Heart left ventricle (tissue), 16 donors: ENCODE measurements at regions not wholly inside any gene's neighbourhood (a gene's known extent, or its start where the extent isn't known, plus 50 kb on each side); places are given as distances from the start of the nearest gene placed in this dataset.
A peak's percentile ranks its signal among the peaks of the same experiment; 100 is the strongest.
"Not testable (repeated sequence)": the region's sequence is repeated elsewhere in the genome, so short reads cannot be mapped to it uniquely, and the experiment has no call there.

ENCODE experiments used
- ATAC-seq, 4 donors: fragments of 200-7000 bp; cut with Tn5 transposase; one replicate each; pipeline ENCODE4 v1.9.1; 2020 to 2022; ENCODE audit warnings: moderate library complexity in 4 of 4, mild to moderate bottlenecking in 3 of 4, moderate number of reproducible peaks in 1 of 4
- DNase-seq, 5 donors: peaks; one replicate each; pipeline ENCODE4 v3.0.0-alpha.2; 2020
- H3K27ac ChIP-seq, 12 donors: fragments of 200-600 bp; sonication (generic) in 4 of 12; one replicate each; pipeline versions ENCODE4 v1.5.0 to v1.8.0; 2016 to 2022; ENCODE audit warnings: mild to moderate bottlenecking in 2 of 12
- H3K27me3 ChIP-seq, 9 donors: fragments of 200-600 bp; sonication (generic) in 2 of 9; one replicate each; pipeline versions ENCODE4 v1.5.1 to v1.8.0; 2016 to 2022; ENCODE audit warnings: mild to moderate bottlenecking in 3 of 9
- H3K36me3 ChIP-seq, 9 donors: fragments of 200-600 bp; sonication (generic) in 2 of 9; one replicate each; pipeline versions ENCODE4 v1.5.0 to v1.8.0; 2018 to 2022; ENCODE audit warnings: mild to moderate bottlenecking in 2 of 9
- H3K4me1 ChIP-seq, 12 donors: fragments of 200-600 bp; sonication (generic) in 4 of 12; one replicate each; pipeline versions ENCODE4 v1.5.0 to v1.8.0; 2016 to 2022; ENCODE audit warnings: mild to moderate bottlenecking in 3 of 12
- H3K4me3 ChIP-seq, 12 donors: fragments of 200-600 bp; sonication (generic) in 4 of 12; one replicate each; pipeline versions ENCODE4 v1.5.0 to v1.8.0; 2017 to 2022; ENCODE audit warnings: mild to moderate bottlenecking in 9 of 12, moderate library complexity in 4 of 12
- H3K9me3 ChIP-seq, 12 donors: fragments of 200-600 bp; sonication (generic) in 4 of 12; one replicate each; pipeline versions ENCODE4 v1.5.0 to v1.8.0; 2016 to 2022; ENCODE audit warnings: mild to moderate bottlenecking in 1 of 12
- POLR2A ChIP-seq, 2 donors: fragments of 450-650 bp; IDR thresholded peaks; one replicate each; pipeline ENCODE4 v1.6.1; 2017; ENCODE audit warnings: antibody characterized with exemption in 2 of 2, mild to moderate bottlenecking in 2 of 2, moderate library complexity in 2 of 2
- WGBS, 4 donors: extraction: QIAGEN DNeasy Blood & Tissue Kit in 2 of 4; methylation state at CpG; one replicate each; pipeline versions ENCODE4 v1.1.5 to v1.1.7; 2013 to 2018; 5-methylcytosine and 5-hydroxymethylcytosine counted together
- intact Hi-C, 10 donors: fragments of 100-400 bp; cut with DNase I; formaldehyde crosslinking; loops; one replicate each; pipeline versions ENCODE4 v1.11.1 to v1.14.2; 2022
- TF ChIP-seq, protein P1 (sequence below), 12 donors: fragments of 200-600 bp; sonication (generic) in 4 of 12; IDR thresholded peaks; one replicate each; pipeline versions ENCODE4 v1.5.0 to v1.8.0; 2018 to 2022; ENCODE audit warnings: antibody characterized with exemption in 12 of 12, mild to moderate bottlenecking in 5 of 12
- donor health status: ischemic (EF 13 %, LVEDD 7.1; RV severe dilation, severe dysfunction).
- donor health status: healthy with polysubstance abuse.
- donor health status: DM: no; HTN: yes; CAD: no.
- donor health status: DM: no; HTN: no; CAD: no.
- donor health status: ischemic (EF 25% LVEDD 6.9; RV normal size, moderate dysfunction).
- donor health status: ischemic (EF 25% LVEDD 5.7; RV mildly dilated, moderate dysfunction).
- donor health status: healthy.
- donor health status: DM: yes; HTN: yes; CAD: no.
- donor health status: ischemic (EF 35%, LVEDD 5.7; RV mildly dilated, moderate dysfunction).
- donor health status: nonischemic (EF 11% LVEDD 7.7; RV severe dilation, severe dysfunction).
- donor health status: DM: yes; HTN: yes; CAD: no.
- donor health status: PGD.
- donor health status: ischemic (EF 29% LVEDD 5.4; RV normal size, mild dysfunction).
- donor health status: nonischemic (EF 23%, LVEDD 6.1; RV moderate dilation, normal function).

DNA sequence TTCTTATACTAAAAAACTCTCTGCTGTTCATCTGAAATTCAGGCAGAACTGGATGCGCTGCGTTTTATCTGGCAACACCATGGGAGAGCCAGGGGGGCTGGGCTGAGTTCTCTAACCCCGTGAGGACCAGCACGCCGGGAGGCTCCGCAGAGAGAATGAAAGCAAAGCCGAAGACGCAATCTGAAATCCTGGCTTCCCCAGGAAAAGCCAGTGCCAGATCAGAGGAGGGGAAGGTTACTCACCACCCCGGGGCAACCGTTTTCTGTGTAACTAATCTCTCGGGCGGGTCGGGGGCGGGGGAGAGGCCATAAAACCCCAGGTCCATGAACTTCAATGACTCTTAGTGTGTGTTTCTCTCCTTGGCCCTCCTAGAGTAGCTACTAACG is 99.4 kb downstream of the SHANK2 start:
- H3K27ac ChIP-seq, result no peak overlapping the region
- ATAC-seq (no peak), DNase-seq (no peak)
- H3K9me3 ChIP-seq, result no peaks in the 10 kb centered on the region
- H3K36me3 ChIP-seq, result no peaks in the 10 kb centered on the region
- WGBS, 4 donors, result 1 to 3% (median 2%) methylated on average over 13 to 15 of the region's 15 CpGs
- peaks cover 0 to 22% (median 6%) of the 10 kb centered on the region in 9 donors for H3K27me3 ChIP-seq
- peaks cover 0 to 10% (median 0%) of the 10 kb centered on the region in 12 donors for H3K4me1 ChIP-seq
- intact Hi-C loops, result no loop called here
- peak overlapping the region in 3 of 12 donors; percentile 8 to 12 (median 10) for H3K4me3 ChIP-seq
- TF ChIP-seq POLR2A (IDR thresholded peaks at IDR 0.05), result no peak
- TF ChIP-seq, protein P1, sequence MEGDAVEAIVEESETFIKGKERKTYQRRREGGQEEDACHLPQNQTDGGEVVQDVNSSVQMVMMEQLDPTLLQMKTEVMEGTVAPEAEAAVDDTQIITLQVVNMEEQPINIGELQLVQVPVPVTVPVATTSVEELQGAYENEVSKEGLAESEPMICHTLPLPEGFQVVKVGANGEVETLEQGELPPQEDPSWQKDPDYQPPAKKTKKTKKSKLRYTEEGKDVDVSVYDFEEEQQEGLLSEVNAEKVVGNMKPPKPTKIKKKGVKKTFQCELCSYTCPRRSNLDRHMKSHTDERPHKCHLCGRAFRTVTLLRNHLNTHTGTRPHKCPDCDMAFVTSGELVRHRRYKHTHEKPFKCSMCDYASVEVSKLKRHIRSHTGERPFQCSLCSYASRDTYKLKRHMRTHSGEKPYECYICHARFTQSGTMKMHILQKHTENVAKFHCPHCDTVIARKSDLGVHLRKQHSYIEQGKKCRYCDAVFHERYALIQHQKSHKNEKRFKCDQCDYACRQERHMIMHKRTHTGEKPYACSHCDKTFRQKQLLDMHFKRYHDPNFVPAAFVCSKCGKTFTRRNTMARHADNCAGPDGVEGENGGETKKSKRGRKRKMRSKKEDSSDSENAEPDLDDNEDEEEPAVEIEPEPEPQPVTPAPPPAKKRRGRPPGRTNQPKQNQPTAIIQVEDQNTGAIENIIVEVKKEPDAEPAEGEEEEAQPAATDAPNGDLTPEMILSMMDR (IDR thresholded peaks at IDR 0.05), result no peak

DNA sequence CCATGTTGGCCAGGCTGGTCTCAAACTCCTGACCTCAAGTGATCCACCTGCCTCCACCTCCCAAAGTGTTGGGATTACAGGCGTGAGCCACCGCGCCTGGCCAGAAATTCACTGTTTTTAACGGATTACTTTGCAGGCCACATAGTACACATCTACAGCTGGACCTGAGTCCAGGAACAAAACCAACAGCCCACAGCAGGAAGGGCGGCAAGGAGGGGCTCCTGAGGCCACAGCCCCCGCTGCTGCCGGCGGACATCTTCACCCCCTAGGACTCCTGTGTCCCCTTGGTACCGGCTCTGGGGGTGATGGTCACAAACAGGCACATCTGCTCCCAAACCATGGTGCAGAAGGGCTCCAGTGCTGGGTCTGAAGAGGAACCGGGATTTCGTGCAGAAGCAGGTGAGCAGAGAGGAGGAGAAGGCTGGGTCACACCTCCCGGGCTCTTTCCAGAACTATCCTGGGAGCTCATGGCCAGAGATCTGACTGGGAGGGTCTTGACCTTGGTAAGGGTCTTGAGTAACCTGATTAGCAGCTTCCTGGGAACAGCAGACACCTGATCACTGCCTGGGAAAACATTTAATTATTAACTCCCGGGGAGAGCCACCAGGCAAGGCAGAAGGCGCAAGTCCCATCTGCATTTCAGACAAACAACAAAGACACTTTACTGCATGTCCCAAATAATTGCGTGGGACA is 99.9 kb downstream of the SHANK2 start:
- H3K36me3 ChIP-seq, H3K9me3 ChIP-seq, intact Hi-C loops, DNase-seq, H3K27ac ChIP-seq, ATAC-seq: not testable (repeated sequence)
- peaks cover 0 to 10% (median 0%) of the 10 kb centered on the region in 12 donors for H3K4me1 ChIP-seq
- H3K4me3 ChIP-seq, result peak overlapping the region in 1 of 12 donors; percentile 8
- WGBS, 4 donors, result 57 to 66% (median 59%) methylated on average over 13 to 15 of the region's 15 CpGs
- H3K27me3 ChIP-seq, result peaks cover 0 to 22% (median 6%) of the 10 kb centered on the region in 9 donors

DNA sequence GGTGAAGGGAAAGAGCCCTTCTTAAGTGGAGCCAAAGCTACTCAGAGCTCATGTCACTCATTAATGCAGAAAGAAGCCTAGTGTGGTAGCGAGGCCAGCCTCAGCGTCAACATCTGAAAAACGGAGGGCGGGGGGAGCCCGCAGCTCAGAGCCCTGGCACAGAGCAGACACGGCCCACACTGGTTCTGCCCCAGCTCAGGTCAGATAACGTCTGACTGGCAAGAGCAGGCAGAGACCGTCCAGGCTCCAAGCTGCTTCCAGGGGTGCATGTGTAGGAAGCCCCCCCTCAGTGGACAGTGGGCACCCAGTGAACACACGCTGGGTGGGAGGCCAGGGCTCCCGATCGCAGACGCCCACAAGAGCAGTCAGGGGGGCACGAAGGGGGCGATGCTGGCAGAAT is 100.8 kb downstream of the SHANK2 start:
- TF ChIP-seq, protein P1 (IDR thresholded peaks at IDR 0.05), result no peak
- no peak for TF ChIP-seq POLR2A (IDR thresholded peaks at IDR 0.05)
- no peak overlapping the region for H3K27ac ChIP-seq
- no peak for ATAC-seq
- H3K4me1 ChIP-seq, result peaks cover 0 to 10% (median 0%) of the 10 kb centered on the region in 12 donors
- H3K27me3 ChIP-seq, result peaks cover 0 to 22% (median 6%) of the 10 kb centered on the region in 9 donors
- DNase-seq, result no peak
- intact Hi-C loops, result no loop called here
- WGBS, 4 donors, result 79 to 83% (median 81%) methylated on average over 14 of the region's 14 CpGs
- H3K36me3 ChIP-seq, result no peaks in the 10 kb centered on the region
- no peaks in the 10 kb centered on the region for H3K9me3 ChIP-seq
- H3K4me3 ChIP-seq, result no peak overlapping the region

DNA sequence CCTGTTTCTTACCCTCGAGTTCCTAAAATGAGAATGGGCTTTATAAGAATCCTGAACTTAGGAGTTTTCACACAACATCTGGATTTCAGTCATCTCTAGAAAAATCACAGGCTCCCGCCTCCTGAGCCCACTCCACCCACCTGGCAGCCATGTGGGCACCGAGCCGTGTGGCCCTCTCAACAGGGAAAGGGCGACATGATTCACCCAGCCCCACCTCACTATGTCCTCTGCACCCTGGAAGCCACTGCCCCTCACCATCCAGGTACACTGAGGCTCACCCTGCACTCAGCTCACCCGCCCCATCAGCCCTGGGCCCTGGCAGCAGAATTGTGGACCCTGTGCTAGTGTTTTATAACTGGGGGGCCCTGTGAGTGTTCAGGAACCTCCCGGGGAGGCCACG is 101.5 kb downstream of the SHANK2 start:
- Histone ChIP-seq H3K9me3 (no peaks in the 10 kb centered on the region), H3K27me3 (peaks cover 0 to 23% (median 6%) of the 10 kb centered on the region in 9 donors), H3K4me3 (no peak overlapping the region), H3K36me3 (no peaks in the 10 kb centered on the region), H3K4me1 (peaks cover 0 to 10% (median 0%) of the 10 kb centered on the region in 12 donors), H3K27ac (no peak overlapping the region)
- 87 to 94% (median 90%) methylated on average over 7 to 8 of the region's 8 CpGs for WGBS, 4 donors
- TF ChIP-seq POLR2A (IDR thresholded peaks at IDR 0.05), result no peak
- TF ChIP-seq, protein P1 (IDR thresholded peaks at IDR 0.05), result no peak
- intact Hi-C loops, result no loop called here
- ATAC-seq (no peak), DNase-seq (no peak)
